Mesendoderm (in vitro differentiated cells): ENCODE measurements at regions not wholly inside any gene's neighbourhood (a gene's known extent, or its start where the extent isn't known, plus 50 kb on each side); places are given as distances from the start of the nearest gene placed in this dataset.

Experiments
- DNase-seq: peaks from one replicate; pipeline ENCODE4 v3.0.0; 2013
- H2AK5ac ChIP-seq: 2 replicates; pipeline ENCODE4 v1.6.1; 2013; ENCODE audit warnings: low read length, inconsistent platforms
- H2BK120ac ChIP-seq: 2 replicates; pipeline ENCODE4 v1.6.1; 2013; ENCODE audit warnings: low read depth, mild to moderate bottlenecking, low read length, moderate library complexity, mixed read lengths
- H2BK15ac ChIP-seq: replicated peaks from 2 replicates; pipeline ENCODE4 v1.6.1; 2013; ENCODE audit warnings: low read depth, mild to moderate bottlenecking, moderate library complexity
- H2BK5ac ChIP-seq: 2 replicates; pipeline ENCODE4 v1.6.1; 2013; ENCODE audit warnings: low read length, inconsistent platforms
- H3K18ac ChIP-seq: 2 replicates; pipeline ENCODE4 v1.6.1; 2013; ENCODE audit warnings: mild to moderate bottlenecking, low read length, mixed read lengths
- H3K23ac ChIP-seq: one replicate; pipeline ENCODE4 v1.6.1; 2013; ENCODE audit warnings: low read length
- H3K27ac ChIP-seq: 2 replicates; pipeline ENCODE4 v1.5.1; 2013; ENCODE audit warnings: low read depth, mild to moderate bottlenecking, inconsistent platforms, low read length, moderate library complexity
- H3K27me3 ChIP-seq: 2 replicates; pipeline ENCODE4 v1.6.1; 2013; ENCODE audit warnings: low read length, control low read depth, mild to moderate bottlenecking, inconsistent platforms; ENCODE audit not compliant: insufficient read depth, poor library complexity
- H3K36me3 ChIP-seq: 2 replicates; pipeline ENCODE4 v1.6.1; 2013; ENCODE audit warnings: low read length, inconsistent platforms; ENCODE audit not compliant: control insufficient read depth, insufficient read depth
- H3K4ac ChIP-seq: one replicate; pipeline ENCODE4 v1.6.1; 2013; ENCODE audit warnings: low read depth, mild to moderate bottlenecking, low read length, moderate library complexity
- H3K4me1 ChIP-seq: 2 replicates; pipeline ENCODE4 v1.6.1; 2013; ENCODE audit warnings: low read depth, low read length, inconsistent platforms; ENCODE audit not compliant: control insufficient read depth
- H3K4me2 ChIP-seq: 2 replicates; pipeline ENCODE4 v1.6.1; 2013; ENCODE audit warnings: low read length
- H3K4me3 ChIP-seq: 2 replicates; pipeline ENCODE4 v1.5.1; 2013; ENCODE audit warnings: mild to moderate bottlenecking, low read length
- H3K56ac ChIP-seq: one replicate; pipeline ENCODE4 v1.6.1; 2013; ENCODE audit warnings: low read length
- H3K79me1 ChIP-seq: 2 replicates; pipeline ENCODE4 v1.6.1; 2013; ENCODE audit warnings: low read length, inconsistent platforms
- H3K79me2 ChIP-seq: 2 replicates; pipeline ENCODE4 v1.6.1; 2013; ENCODE audit warnings: mild to moderate bottlenecking, low read length; ENCODE audit not compliant: control insufficient read depth, insufficient read depth
- H3K9ac ChIP-seq: 2 replicates; pipeline ENCODE4 v1.6.1; 2013; ENCODE audit warnings: low read length, inconsistent platforms
- H4K5ac ChIP-seq: one replicate; pipeline ENCODE4 v1.6.1; 2013; ENCODE audit warnings: low read length
- H4K8ac ChIP-seq: one replicate; pipeline ENCODE4 v1.6.1; 2013; ENCODE audit warnings: low read depth, mild to moderate bottlenecking, control low read depth, low read length, moderate library complexity
- WGBS: extraction: QIAGEN DNeasy Blood & Tissue Kit; methylation state at CpG from one replicate; pipeline ENCODE4 v1.1.7; 2013; ENCODE audit warnings: low lambda C conversion rate, missing lambda C conversion rate; ENCODE audit not compliant: insufficient coverage; ENCODE audit errors: extremely low coverage; 5-methylcytosine and 5-hydroxymethylcytosine counted together

- DNase-seq, result no peak
- no peak overlapping the region for H3K4ac ChIP-seq
- H3K4me2 ChIP-seq, result no peak overlapping the region
- no peak overlapping the region for H3K56ac ChIP-seq
- H3K79me1 ChIP-seq, result no peaks in the 10 kb centered on the region
- no peak overlapping the region for H3K23ac ChIP-seq
- H2BK5ac ChIP-seq, result no peak overlapping the region
- H2AK5ac ChIP-seq, result no peak overlapping the region
- no CpG with 5 or more reads among the region's 7 CpGs for WGBS
- H4K8ac ChIP-seq, result no peak overlapping the region
- H3K18ac ChIP-seq, result no peak overlapping the region
- H3K9ac ChIP-seq, result no peak overlapping the region
- H3K27me3 ChIP-seq, result no peaks in the 10 kb centered on the region
- H3K4me1 ChIP-seq, result no peaks in the 10 kb centered on the region
- no peaks in the 10 kb centered on the region for H3K36me3 ChIP-seq
- no peak overlapping the region for H3K4me3 ChIP-seq
- no peak overlapping the region for H3K27ac ChIP-seq
- no peaks in the 10 kb centered on the region for H3K79me2 ChIP-seq
- H2BK120ac ChIP-seq, result no peak overlapping the region
- no peak overlapping the region for H4K5ac ChIP-seq
- H2BK15ac ChIP-seq, result no peak overlapping the region
Measured at GRCh38 chr10:4385231-4385870, 440.7 kb upstream of the AKR1E2 start.

DNA sequence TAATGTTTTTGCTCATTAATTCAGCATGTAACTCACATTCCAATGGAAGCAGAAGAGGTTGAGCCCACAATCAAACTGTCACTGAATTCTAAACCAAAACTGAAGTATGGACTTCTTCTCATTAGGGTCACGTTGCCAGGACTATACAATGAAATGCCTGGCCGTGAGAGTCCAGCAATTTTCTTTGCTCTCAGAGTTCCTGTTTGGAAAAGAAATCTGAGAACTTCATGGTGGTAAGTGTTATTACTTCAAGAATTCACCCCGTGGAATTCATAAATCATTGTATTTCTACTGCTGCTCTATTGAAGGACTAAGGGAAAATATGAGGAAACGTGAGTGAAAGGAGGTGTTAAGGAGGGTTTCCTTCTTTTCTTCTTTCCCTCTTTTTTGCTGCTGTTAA, 441.8 kb upstream of the AKR1E2 start:
- no peaks in the 10 kb centered on the region for H3K79me1 ChIP-seq
- no peaks in the 10 kb centered on the region for H3K36me3 ChIP-seq

GRCh38 chr10:4383651-4384098, 442.3 kb upstream of the AKR1E2 start:
- no peak for DNase-seq
- no peaks in the 10 kb centered on the region for H3K36me3 ChIP-seq
- H3K9ac ChIP-seq, result no peak overlapping the region
- H3K4ac ChIP-seq, result no peak overlapping the region
- no peaks in the 10 kb centered on the region for H3K27me3 ChIP-seq
- no peaks in the 10 kb centered on the region for H3K79me2 ChIP-seq
- no peaks in the 10 kb centered on the region for H3K79me1 ChIP-seq
- no CpG with 5 or more reads among the region's 4 CpGs for WGBS
- no peak overlapping the region for H2BK120ac ChIP-seq
- H3K56ac ChIP-seq, result no peak overlapping the region
- H4K8ac ChIP-seq, result no peak overlapping the region
- H3K4me3 ChIP-seq, result no peak overlapping the region
- H2AK5ac ChIP-seq, result no peak overlapping the region
- no peak overlapping the region for H3K4me2 ChIP-seq
- H4K5ac ChIP-seq, result no peak overlapping the region
- no peak overlapping the region for H2BK5ac ChIP-seq
- H2BK15ac ChIP-seq, result no peak overlapping the region
- no peaks in the 10 kb centered on the region for H3K4me1 ChIP-seq
- H3K27ac ChIP-seq, result no peak overlapping the region
- no peak overlapping the region for H3K18ac ChIP-seq
- H3K23ac ChIP-seq, result no peak overlapping the region

More for the DNA sequence above, 441.8 kb upstream of the AKR1E2 start:
- Histone ChIP-seq H3K23ac (no peak overlapping the region), H4K8ac (no peak overlapping the region), H3K18ac (no peak overlapping the region), H2BK5ac (no peak overlapping the region), H2BK120ac (no peak overlapping the region), H3K4ac (no peak overlapping the region), H3K4me2 (no peak overlapping the region), H3K27me3 (no peaks in the 10 kb centered on the region), H2AK5ac (no peak overlapping the region), H3K79me2 (no peaks in the 10 kb centered on the region), H2BK15ac (no peak overlapping the region), H3K56ac (no peak overlapping the region), H3K4me3 (no peak overlapping the region), H3K27ac (no peak overlapping the region), H3K4me1 (no peaks in the 10 kb centered on the region), H4K5ac (no peak overlapping the region), H3K9ac (no peak overlapping the region)
- WGBS, result no CpG with 5 or more reads among the region's 4 CpGs
- no peak for DNase-seq

GRCh38 chr10:4382811-4383210, 443.2 kb upstream of the AKR1E2 start:
- H3K79me1 ChIP-seq, result no peaks in the 10 kb centered on the region
- H3K27me3 ChIP-seq, result no peaks in the 10 kb centered on the region
- no peak overlapping the region for H3K27ac ChIP-seq
- no peak overlapping the region for H3K9ac ChIP-seq
- DNase-seq, result no peak
- no peak overlapping the region for H3K56ac ChIP-seq
- no peaks in the 10 kb centered on the region for H3K4me1 ChIP-seq
- no peaks in the 10 kb centered on the region for H3K36me3 ChIP-seq
- H2BK15ac ChIP-seq, result no peak overlapping the region
- no peak overlapping the region for H2BK5ac ChIP-seq
- H2BK120ac ChIP-seq, result no peak overlapping the region
- no peak overlapping the region for H2AK5ac ChIP-seq
- no peaks in the 10 kb centered on the region for H3K79me2 ChIP-seq
- H3K18ac ChIP-seq, result no peak overlapping the region
- no peak overlapping the region for H3K4me2 ChIP-seq
- H3K4ac ChIP-seq, result no peak overlapping the region
- no peak overlapping the region for H3K23ac ChIP-seq
- no CpG with 5 or more reads among the region's 1 CpG for WGBS
- no peak overlapping the region for H4K8ac ChIP-seq
- no peak overlapping the region for H3K4me3 ChIP-seq
- no peak overlapping the region for H4K5ac ChIP-seq

- Histone ChIP-seq H3K9ac (no peak overlapping the region), H3K18ac (no peak overlapping the region), H3K56ac (no peak overlapping the region), H3K23ac (no peak overlapping the region), H3K79me2 (no peaks in the 10 kb centered on the region), H2BK15ac (no peak overlapping the region), H3K79me1 (no peaks in the 10 kb centered on the region), H4K8ac (no peak overlapping the region), H3K36me3 (no peaks in the 10 kb centered on the region), H3K4me2 (no peak overlapping the region), H3K27me3 (no peaks in the 10 kb centered on the region), H3K27ac (no peak overlapping the region), H2BK120ac (no peak overlapping the region), H3K4me1 (no peaks in the 10 kb centered on the region), H3K4ac (no peak overlapping the region), H2AK5ac (no peak overlapping the region), H3K4me3 (no peak overlapping the region), H2BK5ac (no peak overlapping the region), H4K5ac (no peak overlapping the region)
- no peak for DNase-seq
- no CpG with 5 or more reads among the region's 2 CpGs for WGBS
Measured at GRCh38 chr10:4373612-4374011, 452.4 kb upstream of the AKR1E2 start.

DNA sequence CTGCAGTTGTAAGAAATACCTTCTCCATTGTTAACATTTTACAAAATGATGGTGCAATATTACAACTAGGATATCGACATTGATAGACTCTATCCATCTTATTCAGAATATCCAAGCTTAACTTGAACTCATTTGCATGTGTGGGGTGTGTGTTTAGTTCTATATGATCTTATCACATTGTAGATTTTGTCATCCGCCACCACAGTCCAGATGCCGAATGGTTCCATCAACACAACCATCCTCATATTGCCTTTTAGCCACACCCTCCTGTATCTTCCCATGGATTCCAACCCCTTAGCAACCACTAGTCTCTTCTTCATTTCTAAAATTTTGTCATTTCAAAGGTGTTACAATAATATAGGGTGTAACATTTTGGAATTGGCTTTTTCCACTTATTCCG, 452.9 kb upstream of the AKR1E2 start:
- Histone ChIP-seq H3K56ac (no peak overlapping the region), H3K79me2 (no peaks in the 10 kb centered on the region), H2AK5ac (no peak overlapping the region), H2BK120ac (no peak overlapping the region), H2BK5ac (no peak overlapping the region), H3K4me2 (no peak overlapping the region), H3K4ac (no peak overlapping the region), H3K4me1 (no peaks in the 10 kb centered on the region), H3K4me3 (no peak overlapping the region), H4K5ac (no peak overlapping the region), H3K23ac (no peak overlapping the region), H3K27ac (no peak overlapping the region), H3K27me3 (no peaks in the 10 kb centered on the region), H4K8ac (no peak overlapping the region), H2BK15ac (no peak overlapping the region), H3K18ac (no peak overlapping the region), H3K9ac (no peak overlapping the region), H3K79me1 (no peaks in the 10 kb centered on the region), H3K36me3 (no peaks in the 10 kb centered on the region)
- DNase-seq, result no peak
- whole genome bisulfite sequencing, result no CpG with 5 or more reads among the region's 4 CpGs
